ENCODE measurements at regions not wholly inside any gene's neighbourhood (a gene's known extent, or its start where the extent isn't known, plus 50 kb on each side); places are given as distances from the start of the nearest gene placed in this dataset. TPM values are rescaled to one million over a fixed set of nuclear protein-coding genes. Genes with fewer than 3 reads are reported as not detected.
A peak's percentile ranks its signal among the peaks of the same experiment; 100 is the strongest.
"Not testable (repeated sequence)": the region's sequence is repeated elsewhere in the genome, so short reads cannot be mapped to it uniquely, and the experiment has no call there.

DNA sequence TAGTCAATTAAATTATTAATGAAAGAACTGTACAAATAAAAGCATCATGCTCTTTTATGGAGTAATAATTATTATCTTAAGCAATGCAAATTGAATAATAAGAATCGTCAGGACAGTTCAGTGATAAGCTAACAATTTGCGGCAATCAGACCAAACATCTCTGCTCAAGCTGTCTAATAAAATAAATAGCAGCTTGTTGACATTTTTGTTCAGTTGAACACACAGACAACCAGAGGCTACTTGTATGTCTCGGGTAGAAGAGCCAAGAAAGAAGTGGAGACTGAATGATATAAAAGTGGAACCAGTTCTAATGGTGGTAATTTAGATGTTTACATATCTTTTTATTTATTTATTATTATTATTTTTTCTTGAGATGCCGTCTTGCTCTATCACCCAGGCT is 57.4 kb upstream of the FOXN3 start:
- DNase-seq (ENCODE audit: low read depth in 2 of 3, low spot score in 2 of 3) = no peak

GRCh38 chr14:89473989-89474388 is 57.0 kb upstream of the FOXN3 start:
- DNase-seq (ENCODE audit: low read depth in 2 of 3, low spot score in 2 of 3) = no peak

DNA sequence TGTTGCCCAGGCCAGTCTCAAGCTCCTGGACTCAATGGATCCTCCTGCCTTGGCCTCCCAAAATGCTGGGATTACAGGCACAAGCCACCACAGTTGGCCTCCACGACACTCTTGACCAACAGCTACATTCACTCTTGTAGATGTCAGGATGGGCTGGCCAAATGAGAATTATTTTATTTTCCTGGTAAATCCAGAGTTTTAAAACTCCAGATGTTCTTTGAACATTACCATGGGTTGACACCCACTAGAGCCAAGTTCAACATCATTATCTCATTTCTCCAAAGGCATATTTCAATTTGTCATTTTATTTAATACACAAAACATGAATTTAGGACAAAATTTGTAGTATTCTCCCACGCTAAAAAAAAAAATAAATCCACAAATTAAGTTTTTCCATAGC is 56.5 kb upstream of the FOXN3 start:
- no peak for DNase-seq (ENCODE audit: low read depth in 2 of 3, low spot score in 2 of 3)

- DNase-seq (ENCODE audit: low read depth in 2 of 3, low spot score in 2 of 3) = no peak
Observed at GRCh38 chr14:89470401-89470800, 53.4 kb upstream of the FOXN3 start.

- DNase-seq (ENCODE audit: low read depth in 2 of 3, low spot score in 2 of 3) = peak in 2 of 3 donors; percentile 50 to 61
Observed at GRCh38 chr14:89469210-89470198, 52.5 kb upstream of the FOXN3 start.

GRCh38 chr14:89468566-89468965 is 51.5 kb upstream of the FOXN3 start:
- no peak for DNase-seq (ENCODE audit: low read depth in 2 of 3, low spot score in 2 of 3)

DNA sequence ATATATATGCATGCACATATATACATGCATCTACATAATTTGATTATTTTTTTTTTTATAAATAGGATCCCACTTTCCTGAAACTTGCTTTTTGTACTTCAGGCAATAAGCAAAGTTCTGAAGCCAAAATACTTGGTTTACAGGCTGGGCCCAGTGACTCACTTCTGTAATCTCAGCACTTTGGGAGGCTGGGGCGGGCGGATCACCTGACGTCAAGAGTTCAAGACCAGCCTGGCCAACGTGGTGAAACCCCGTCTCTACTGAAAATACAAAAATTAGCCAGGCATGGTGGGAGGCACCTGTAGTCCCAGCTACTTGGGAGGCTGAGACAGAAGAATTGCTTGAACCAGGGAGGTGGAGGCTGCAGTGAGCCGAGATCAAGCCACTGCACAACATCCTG is 51.0 kb upstream of the FOXN3 start:
- not testable (repeated sequence) for DNase-seq (ENCODE audit: low read depth in 2 of 3, low spot score in 2 of 3)

- DNase-seq (ENCODE audit: low read depth in 2 of 3, low spot score in 2 of 3) = no peak
Observed at GRCh38 chr14:89466944-89467343, 49.9 kb upstream of the FOXN3 start.

Small RNA genes in the stretch of these regions (small RNA-seq; reads per million reads assigned to genes)
- not detected for gene RF00019
- not detected for gene RN7SKP107
